A673 (cell line): ENCODE measurements at regions not wholly inside any gene's neighbourhood (a gene's known extent, or its start where the extent isn't known, plus 50 kb on each side); places are given as distances from the start of the nearest gene placed in this dataset.
"Not testable (repeated sequence)": the region's sequence is repeated elsewhere in the genome, so short reads cannot be mapped to it uniquely, and the experiment has no call there.

Experiments used
- BruUV-seq: library from RNA; stranded (reverse); fragments of 400-500 nt; replicated peaks from 2 replicates; lab custom pipeline; 2021; lab: Mats Ljungman, UMichigan
- CTCF ChIA-PET: fragments of 300-600 bp; sonication (Branson Sonifier 250); formaldehyde crosslinking; loops from one replicate; lab custom pipeline; 2022; ENCODE audit warnings: antibody characterized with exemption; lab: Charles Lee
- POLR2A ChIA-PET: fragments of 300-600 bp; sonication (Branson Sonifier 250); formaldehyde crosslinking; loops from one replicate; lab custom pipeline; 2022; ENCODE audit warnings: antibody characterized with exemption; ENCODE audit not compliant: low non-redundant PET; lab: Charles Lee
- DNase-seq: peaks from one replicate; pipeline ENCODE4 v3.0.0-alpha.2; 2015; ENCODE audit warnings: low spot score
- H3K27ac ChIP-seq: fragments of 200-600 bp; sonication (generic); 2 replicates; pipeline ENCODE4 v1.5.1; 2016; ENCODE audit warnings: mixed run types, low read depth, mild to moderate bottlenecking, mixed read lengths, antibody characterized with exemption, low read length; ENCODE audit not compliant: poor library complexity, severe bottlenecking
- H3K27me3 ChIP-seq: fragments of 200-600 bp; sonication (generic); replicated peaks from 2 replicates; pipeline ENCODE4 v1.6.1; 2017; ENCODE audit warnings: mixed run types, low read depth, mild to moderate bottlenecking, mixed read lengths, antibody characterized with exemption, low read length; ENCODE audit not compliant: insufficient read depth, poor library complexity
- H3K36me3 ChIP-seq: fragments of 200-600 bp; sonication (generic); 2 replicates; pipeline ENCODE4 v1.6.1; 2016; ENCODE audit warnings: mixed run types, mild to moderate bottlenecking, mixed read lengths, antibody characterized with exemption, low read length; ENCODE audit not compliant: insufficient read depth, poor library complexity, severe bottlenecking
- H3K4me1 ChIP-seq: fragments of 200-600 bp; sonication (generic); 2 replicates; pipeline ENCODE4 v1.6.1; 2017; ENCODE audit warnings: mixed run types, mild to moderate bottlenecking, mixed read lengths, antibody characterized with exemption, low read length; ENCODE audit not compliant: insufficient read depth, poor library complexity, severe bottlenecking
- H3K4me3 ChIP-seq: fragments of 200-600 bp; sonication (generic); 2 replicates; pipeline ENCODE4 v1.5.1; 2016; ENCODE audit warnings: low read depth, mixed run types, mild to moderate bottlenecking, mixed read lengths, low read length; ENCODE audit not compliant: poor library complexity, severe bottlenecking
- H3K9me3 ChIP-seq: fragments of 200-600 bp; sonication (generic); 2 replicates; pipeline ENCODE4 v1.6.1; 2016; ENCODE audit warnings: mixed run types, low read depth, mild to moderate bottlenecking, mixed read lengths, antibody characterized with exemption, low read length; ENCODE audit not compliant: poor library complexity, severe bottlenecking
- intact Hi-C: fragments of 100-400 bp; cut with micrococcal nuclease; formaldehyde crosslinking; loops from one replicate; pipeline ENCODE4 v1.10.0; 2022; ENCODE audit not compliant: unreplicated experiment

- peaks cover 56% of the 10 kb centered on the region for H3K9me3 ChIP-seq
- DNase-seq, H3K27me3 ChIP-seq, H3K4me1 ChIP-seq, BruUV-seq, CTCF ChIA-PET, H3K27ac ChIP-seq, H3K4me3 ChIP-seq, H3K36me3 ChIP-seq, POLR2A ChIA-PET, intact Hi-C loops: not testable (repeated sequence)
These were observed 288.5 kb downstream of the GOLGA6L6 start for GRCh38 chr15:20253047-20253615.

GRCh38 chr15:20252040-20252439 is 289.6 kb downstream of the GOLGA6L6 start:
- H3K27me3 ChIP-seq, BruUV-seq, H3K27ac ChIP-seq, H3K4me3 ChIP-seq, H3K4me1 ChIP-seq, POLR2A ChIA-PET, H3K36me3 ChIP-seq, intact Hi-C loops, CTCF ChIA-PET, DNase-seq: not testable (repeated sequence)
- peaks cover 59% of the 10 kb centered on the region for H3K9me3 ChIP-seq

GRCh38 chr15:20251214-20252005 is 290.2 kb downstream of the GOLGA6L6 start:
- H3K27me3 ChIP-seq, CTCF ChIA-PET, POLR2A ChIA-PET, H3K4me1 ChIP-seq, DNase-seq, intact Hi-C loops, H3K36me3 ChIP-seq, BruUV-seq, H3K4me3 ChIP-seq, H3K27ac ChIP-seq: not testable (repeated sequence)
- H3K9me3 ChIP-seq: peaks cover 61% of the 10 kb centered on the region

GRCh38 chr15:20250206-20250605 is 291.4 kb downstream of the GOLGA6L6 start:
- H3K4me1 ChIP-seq, H3K27me3 ChIP-seq, H3K4me3 ChIP-seq, intact Hi-C loops, H3K36me3 ChIP-seq, POLR2A ChIA-PET, H3K27ac ChIP-seq, BruUV-seq, DNase-seq, CTCF ChIA-PET: not testable (repeated sequence)
- peaks cover 63% of the 10 kb centered on the region for H3K9me3 ChIP-seq

GRCh38 chr15:20249677-20249970 is 292.0 kb downstream of the GOLGA6L6 start:
- H3K27me3 ChIP-seq, intact Hi-C loops, H3K4me1 ChIP-seq, H3K4me3 ChIP-seq, H3K36me3 ChIP-seq, BruUV-seq, H3K27ac ChIP-seq, CTCF ChIA-PET, POLR2A ChIA-PET, DNase-seq: not testable (repeated sequence)
- peaks cover 66% of the 10 kb centered on the region for H3K9me3 ChIP-seq

- CTCF ChIA-PET, BruUV-seq, H3K4me3 ChIP-seq, H3K27me3 ChIP-seq, H3K4me1 ChIP-seq, POLR2A ChIA-PET, intact Hi-C loops, H3K36me3 ChIP-seq, H3K27ac ChIP-seq, DNase-seq: not testable (repeated sequence)
- H3K9me3 ChIP-seq: peaks cover 71% of the 10 kb centered on the region
These were observed 293.2 kb downstream of the GOLGA6L6 start for GRCh38 chr15:20248434-20248833.

GRCh38 chr15:20247137-20247536 is 294.5 kb downstream of the GOLGA6L6 start:
- CTCF ChIA-PET, H3K27ac ChIP-seq, intact Hi-C loops, H3K4me3 ChIP-seq, DNase-seq, H3K27me3 ChIP-seq, BruUV-seq, POLR2A ChIA-PET, H3K36me3 ChIP-seq, H3K4me1 ChIP-seq: not testable (repeated sequence)
- peaks cover 65% of the 10 kb centered on the region for H3K9me3 ChIP-seq
